GM21423 (cell line): ENCODE measurements at regions not wholly inside any gene's neighbourhood (a gene's known extent, or its start where the extent isn't known, plus 50 kb on each side); places are given as distances from the start of the nearest gene placed in this dataset.

ENCODE experiments used
- ATAC-seq: cut with Tn5 transposase; IDR thresholded peaks from one replicate; pipeline ENCODE4 v1.9.1; 2021; ENCODE audit warnings: mild to moderate bottlenecking, moderate library complexity; ENCODE audit not compliant: unreplicated experiment

GRCh38 chr13:91145571-91146205, 201.8 kb upstream of the MIR17HG start:
- no peak for ATAC-seq

GRCh38 chr13:91146601-91147000, 200.9 kb upstream of the MIR17HG start:
- no peak for ATAC-seq

GRCh38 chr13:91148098-91148497, 199.4 kb upstream of the MIR17HG start:
- ATAC-seq: no peak

- no peak for ATAC-seq
Measured at GRCh38 chr13:91151921-91152320, 195.6 kb upstream of the MIR17HG start.

- no peak for ATAC-seq
Measured at GRCh38 chr13:91153372-91153771, 194.1 kb upstream of the MIR17HG start.

- peak; percentile 83 for ATAC-seq
Measured at GRCh38 chr13:91154558-91155353, 192.7 kb upstream of the MIR17HG start.

GRCh38 chr13:91155512-91156114, 191.9 kb upstream of the MIR17HG start:
- no peak for ATAC-seq

GRCh38 chr13:91157273-91158016, 190.0 kb upstream of the MIR17HG start:
- ATAC-seq: no peak

GRCh38 chr13:91158017-91158395, 189.5 kb upstream of the MIR17HG start:
- ATAC-seq: no peak

GRCh38 chr13:91162180-91162579, 185.3 kb upstream of the MIR17HG start:
- ATAC-seq: no peak

- ATAC-seq: no peak
Measured at GRCh38 chr13:91162589-91162988, 184.9 kb upstream of the MIR17HG start.

- no peak for ATAC-seq
Measured at GRCh38 chr13:91165758-91166157, 181.7 kb upstream of the MIR17HG start.

- no peak for ATAC-seq
Measured at GRCh38 chr13:91166714-91167511, 180.6 kb upstream of the MIR17HG start.

- no peak for ATAC-seq
Measured at GRCh38 chr13:91167706-91168385, 179.6 kb upstream of the MIR17HG start.

- no peak for ATAC-seq
Measured at GRCh38 chr13:91168386-91168711, 179.1 kb upstream of the MIR17HG start.

- no peak for ATAC-seq
Measured at GRCh38 chr13:91169321-91170050, 178.0 kb upstream of the MIR17HG start.

GRCh38 chr13:91172160-91172559, 175.3 kb upstream of the MIR17HG start:
- no peak for ATAC-seq

- no peak for ATAC-seq
Measured at GRCh38 chr13:91174886-91175501, 172.5 kb upstream of the MIR17HG start.

GRCh38 chr13:91178099-91178498, 169.4 kb upstream of the MIR17HG start:
- no peak for ATAC-seq
